WTC11 (cell line): ENCODE measurements at regions not wholly inside any gene's neighbourhood (a gene's known extent, or its start where the extent isn't known, plus 50 kb on each side); places are given as distances from the start of the nearest gene placed in this dataset.

Experiments
- ATAC-seq: fragments of 200-7000 bp; cut with Tn5 transposase; 2 replicates; pipeline ENCODE4 v1.10.0; 2021; ENCODE audit warnings: mild to moderate bottlenecking, moderate library complexity
- CTCF ChIA-PET: fragments of 300-600 bp; sonication (Branson Sonifier 250); formaldehyde crosslinking; loops from one replicate; lab custom pipeline; 2021; ENCODE audit warnings: antibody characterized with exemption; lab: Charles Lee
- POLR2A ChIA-PET: fragments of 350-600 bp; sonication (Branson Sonifier 250); formaldehyde crosslinking; loops from one replicate; lab custom pipeline; 2021; ENCODE audit warnings: antibody characterized with exemption; lab: Charles Lee
- DNase-seq: peaks from one replicate; pipeline ENCODE4 v3.0.0; 2021; ENCODE audit warnings: low spot score
- H3K27ac Mint-ChIP-seq: 2 replicates; pipeline ENCODE4 v1.8.0; 2021; ENCODE audit warnings: mixed read lengths
- H3K27me3 Mint-ChIP-seq: 2 replicates; pipeline ENCODE4 v1.8.0; 2021; ENCODE audit warnings: low read depth, mild to moderate bottlenecking, moderate library complexity, mixed read lengths
- H3K36me3 Mint-ChIP-seq: 2 replicates; pipeline ENCODE4 v1.8.0; 2021; ENCODE audit warnings: mixed read lengths
- H3K4me1 Mint-ChIP-seq: 2 replicates; pipeline ENCODE4 v1.8.0; 2022; ENCODE audit warnings: mixed read lengths
- H3K4me3 Mint-ChIP-seq: 2 replicates; pipeline ENCODE4 v1.8.0; 2021; ENCODE audit warnings: mild to moderate bottlenecking, moderate library complexity, mixed read lengths
- H3K9me3 Mint-ChIP-seq: 2 replicates; pipeline ENCODE4 v1.8.0; 2021; ENCODE audit warnings: mixed read lengths
- ATF3 ChIP-seq: sonication (generic); formaldehyde crosslinking; conservative IDR thresholded peaks from 2 replicates; pipeline ENCODE4 v1.8.1; 2022; ENCODE audit warnings: mild to moderate bottlenecking, missing genetic modification reagents
- E2F1 ChIP-seq: sonication (generic); formaldehyde crosslinking; IDR thresholded peaks from 2 replicates; pipeline ENCODE4 v1.8.0; 2022; ENCODE audit warnings: mild to moderate bottlenecking, missing genetic modification reagents
- E2F4 ChIP-seq: sonication (generic); formaldehyde crosslinking; IDR thresholded peaks from 2 replicates; pipeline ENCODE4 v1.8.1; 2022; ENCODE audit warnings: low read depth, mild to moderate bottlenecking, moderate library complexity, missing genetic modification reagents, borderline replicate concordance
- FOXP4 ChIP-seq: sonication (generic); formaldehyde crosslinking; IDR thresholded peaks from 2 replicates; pipeline ENCODE4 v1.8.0; 2022; ENCODE audit warnings: mild to moderate bottlenecking, missing genetic modification reagents
- GRHL2 ChIP-seq: fragments of 250-450 bp; sonication (Bioruptor Pico); IDR thresholded peaks from 2 replicates; pipeline ENCODE4 v1.8.0; 2022; ENCODE audit warnings: mild to moderate bottlenecking, moderate library complexity; ENCODE audit not compliant: insufficient replicate concordance, severe bottlenecking
- JAZF1 ChIP-seq: fragments of 250-450 bp; sonication (Bioruptor Pico); IDR thresholded peaks from 2 replicates; pipeline ENCODE4 v1.9.0; 2021; ENCODE audit warnings: moderate library complexity, mild to moderate bottlenecking, inconsistent platforms
- NR3C1 ChIP-seq: sonication (generic); formaldehyde crosslinking; conservative IDR thresholded peaks from 2 replicates; pipeline ENCODE4 v1.8.1; 2023; ENCODE audit warnings: low read depth, mild to moderate bottlenecking, missing genetic modification reagents
- PRDM15 ChIP-seq: sonication (generic); formaldehyde crosslinking; IDR thresholded peaks from 2 replicates; pipeline ENCODE4 v1.8.0; 2022; ENCODE audit warnings: missing genetic modification reagents
- RELA ChIP-seq: sonication (generic); formaldehyde crosslinking; IDR thresholded peaks from 2 replicates; pipeline ENCODE4 v1.8.1; 2022; ENCODE audit warnings: missing genetic modification reagents, mild to moderate bottlenecking, borderline replicate concordance
- SMAD4 ChIP-seq: sonication (generic); formaldehyde crosslinking; IDR thresholded peaks from 2 replicates; pipeline ENCODE4 v1.8.0; 2022; ENCODE audit warnings: mild to moderate bottlenecking, missing genetic modification reagents
- SOX15 ChIP-seq: fragments of 250-450 bp; sonication (Bioruptor Pico); IDR thresholded peaks from 2 replicates; pipeline ENCODE4 v1.9.0; 2021; ENCODE audit warnings: mild to moderate bottlenecking
- ZBTB21 ChIP-seq: sonication (generic); formaldehyde crosslinking; IDR thresholded peaks from 2 replicates; pipeline ENCODE4 v1.8.1; 2023; ENCODE audit warnings: mild to moderate bottlenecking, missing genetic modification reagents, borderline replicate concordance
- ZBTB43 ChIP-seq: sonication (generic); formaldehyde crosslinking; IDR thresholded peaks from 2 replicates; pipeline ENCODE4 v1.8.1; 2023; ENCODE audit warnings: mild to moderate bottlenecking, missing genetic modification reagents
- ZNF138 ChIP-seq: sonication (generic); formaldehyde crosslinking; conservative IDR thresholded peaks from 2 replicates; pipeline ENCODE4 v1.8.1; 2022; ENCODE audit warnings: mild to moderate bottlenecking, moderate library complexity, missing genetic modification reagents
- ZNF281 ChIP-seq: sonication (generic); formaldehyde crosslinking; IDR thresholded peaks from 2 replicates; pipeline ENCODE4 v1.8.0; 2023; ENCODE audit warnings: mild to moderate bottlenecking, missing genetic modification reagents
- ZNF423 ChIP-seq: fragments of 250-450 bp; sonication (Bioruptor Pico); IDR thresholded peaks from 2 replicates; pipeline ENCODE4 v2.1.2; 2022; ENCODE audit warnings: mild to moderate bottlenecking, moderate library complexity
- ZNF671 ChIP-seq: fragments of 250-450 bp; sonication (Bioruptor Pico); IDR thresholded peaks from 2 replicates; pipeline ENCODE4 v1.8.0; 2021; ENCODE audit warnings: mild to moderate bottlenecking

GRCh38 chr7:25906760-25907159, 245.2 kb upstream of the NFE2L3 start (continued):
- TF ChIP-seq FOXP4 (no peak), ZBTB21 (no peak), PRDM15 (CRISPR knock-in tag) (no peak), SMAD4 (CRISPR knock-in tag) (no peak), ZNF138 (CRISPR knock-in tag) (no peak), ATF3 (CRISPR knock-in tag) (no peak), ZNF671 (CRISPR knock-in tag) (no peak)

GRCh38 chr7:25907214-25907613, 244.8 kb upstream of the NFE2L3 start:
- TF ChIP-seq RELA, result no peak
- no peak for TF ChIP-seq JAZF1 (CRISPR knock-in tag)
- no peak for TF ChIP-seq ZBTB43 (CRISPR knock-in tag)
- TF ChIP-seq E2F1 (CRISPR knock-in tag), result no peak
- TF ChIP-seq ZNF423 (CRISPR knock-in tag), result 0 out of 2 replicates have a peak, but pooled peaks have one; percentile 6
- TF ChIP-seq NR3C1, result no peak
- no peak for TF ChIP-seq SOX15 (CRISPR knock-in tag)
- CTCF ChIA-PET, result interaction anchor here (1.0 to 6.0 kb wide), 5 partner anchors 12 to 760 kb away, joined by 3 to 43 read pairs (median 3); no protein-coding TSS in a partner anchor
- DNase-seq (no peak), ATAC-seq (peak; percentile 78)
- POLR2A ChIA-PET, result interaction anchor here (0.8 kb wide), 1 partner anchor 249 kb away, joined by 3 read pairs; no protein-coding TSS in a partner anchor
- no peaks in the 10 kb centered on the region for H3K9me3 Mint-ChIP-seq
- H3K36me3 Mint-ChIP-seq, result no peaks in the 10 kb centered on the region
- no peak overlapping the region for H3K27ac Mint-ChIP-seq
- H3K27me3 Mint-ChIP-seq, result no peaks in the 10 kb centered on the region
- H3K4me1 Mint-ChIP-seq, result peaks cover 28% of the 10 kb centered on the region
- no peak overlapping the region for H3K4me3 Mint-ChIP-seq

- H3K27ac Mint-ChIP-seq, result no peak overlapping the region
- no peaks in the 10 kb centered on the region for H3K9me3 Mint-ChIP-seq
- no peak overlapping the region for H3K4me3 Mint-ChIP-seq
- no peaks in the 10 kb centered on the region for H3K36me3 Mint-ChIP-seq
- H3K27me3 Mint-ChIP-seq, result no peaks in the 10 kb centered on the region
- CTCF ChIA-PET, result interaction anchor here (0.7 to 6.0 kb wide), 5 partner anchors 12 to 760 kb away, joined by 3 to 43 read pairs (median 3); no protein-coding TSS in a partner anchor
- peaks cover 28% of the 10 kb centered on the region for H3K4me1 Mint-ChIP-seq
- no peak for DNase-seq
- POLR2A ChIA-PET, result interaction anchor here (0.6 kb wide), 2 partner anchors 43 to 92 kb away, joined by 3 to 4 read pairs; no protein-coding TSS in a partner anchor
- ATAC-seq, result no peak
- TF ChIP-seq FOXP4 (no peak), E2F4 (CRISPR knock-in tag) (no peak), ZNF281 (CRISPR knock-in tag) (no peak), GRHL2 (no peak)
These were observed 244.3 kb upstream of the NFE2L3 start for GRCh38 chr7:25907731-25908130.
